Smooth muscle cell (in vitro differentiated cells): ENCODE measurements at regions not wholly inside any gene's neighbourhood (a gene's known extent, or its start where the extent isn't known, plus 50 kb on each side); places are given as distances from the start of the nearest gene placed in this dataset.
A peak's percentile ranks its signal among the peaks of the same experiment; 100 is the strongest.

Experiments
- DNase-seq: peaks from one replicate; lab custom pipeline; 2025; ENCODE audit not compliant: unreplicated experiment; lab: John Stamatoyannopoulos, UW
- H2AFZ ChIP-seq: fragments of 200-600 bp; sonication (generic); 2 replicates; pipeline ENCODE4 v1.6.0; 2016; ENCODE audit warnings: antibody characterized with exemption, low read depth, mild to moderate bottlenecking
- H3F3A ChIP-seq: fragments of 200-600 bp; sonication (generic); 2 replicates; pipeline ENCODE4 v1.6.0; 2017; ENCODE audit warnings: antibody characterized with exemption, low read depth
- H3K27ac ChIP-seq: fragments of 200-600 bp; sonication (generic); 2 replicates; pipeline ENCODE4 v1.5.1; 2016; ENCODE audit warnings: low read depth, mild to moderate bottlenecking
- H3K27me3 ChIP-seq: fragments of 200-600 bp; sonication (generic); 2 replicates; pipeline ENCODE4 v1.6.1; 2016; ENCODE audit warnings: low read depth, mild to moderate bottlenecking
- H3K36me3 ChIP-seq: fragments of 200-600 bp; sonication (generic); 2 replicates; pipeline ENCODE4 v1.5.1; 2016; ENCODE audit warnings: low read depth
- H3K4me1 ChIP-seq: fragments of 200-600 bp; sonication (generic); 2 replicates; pipeline ENCODE4 v1.5.1; 2016; ENCODE audit warnings: low read depth
- H3K4me2 ChIP-seq: fragments of 200-600 bp; sonication (generic); 2 replicates; pipeline ENCODE4 v1.6.0; 2016; ENCODE audit warnings: mild to moderate bottlenecking
- H3K4me3 ChIP-seq: fragments of 200-600 bp; sonication (generic); 2 replicates; pipeline ENCODE4 v1.5.1; 2016; ENCODE audit warnings: mild to moderate bottlenecking
- H3K79me2 ChIP-seq: fragments of 200-600 bp; sonication (generic); 2 replicates; pipeline ENCODE4 v1.6.0; 2016; ENCODE audit warnings: low read depth, mild to moderate bottlenecking
- H3K9ac ChIP-seq: fragments of 200-600 bp; sonication (generic); 2 replicates; pipeline ENCODE4 v1.6.0; 2016; ENCODE audit warnings: low read depth
- H3K9me3 ChIP-seq: fragments of 200-600 bp; sonication (generic); replicated peaks from 2 replicates; pipeline ENCODE4 v1.5.1; 2016; ENCODE audit warnings: low read depth
- H4K20me1 ChIP-seq: fragments of 200-600 bp; sonication (generic); 2 replicates; pipeline ENCODE4 v1.6.0; 2016; ENCODE audit warnings: low read depth
- WGBS: methylation state at CpG from one replicate; pipeline ENCODE4 v1.1.7; 2016; ENCODE audit warnings: low lambda C conversion rate; 5-methylcytosine and 5-hydroxymethylcytosine counted together
- TF ChIP-seq, protein P1 (sequence below): fragments of 200-600 bp; sonication (generic); IDR thresholded peaks from 2 replicates; pipeline ENCODE4 v1.5.1; 2017; ENCODE audit warnings: borderline replicate concordance, mild to moderate bottlenecking, antibody characterized with exemption; ENCODE audit not compliant: insufficient read depth, poor library complexity, severe bottlenecking

DNA sequence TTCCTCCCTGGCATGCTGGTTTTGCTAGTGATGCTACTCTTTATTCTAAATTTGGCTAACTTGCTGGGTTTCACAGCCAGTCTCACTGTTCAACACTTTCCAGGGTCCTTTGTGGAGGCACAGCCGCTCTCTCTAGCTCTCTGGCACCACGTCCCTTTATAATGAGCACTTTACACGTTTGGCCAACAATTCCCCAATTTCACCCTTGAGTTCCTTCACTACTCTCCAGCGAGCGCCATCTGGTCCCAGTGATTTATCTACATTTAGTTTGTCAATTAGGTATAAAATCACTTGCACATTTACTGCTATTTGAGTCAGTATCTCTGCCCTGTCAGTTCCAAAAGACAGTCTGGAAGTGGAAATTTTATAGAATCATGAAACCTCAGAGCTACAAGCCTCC, 241.9 kb upstream of the MOCS1 start:
- TF ChIP-seq, protein P1, sequence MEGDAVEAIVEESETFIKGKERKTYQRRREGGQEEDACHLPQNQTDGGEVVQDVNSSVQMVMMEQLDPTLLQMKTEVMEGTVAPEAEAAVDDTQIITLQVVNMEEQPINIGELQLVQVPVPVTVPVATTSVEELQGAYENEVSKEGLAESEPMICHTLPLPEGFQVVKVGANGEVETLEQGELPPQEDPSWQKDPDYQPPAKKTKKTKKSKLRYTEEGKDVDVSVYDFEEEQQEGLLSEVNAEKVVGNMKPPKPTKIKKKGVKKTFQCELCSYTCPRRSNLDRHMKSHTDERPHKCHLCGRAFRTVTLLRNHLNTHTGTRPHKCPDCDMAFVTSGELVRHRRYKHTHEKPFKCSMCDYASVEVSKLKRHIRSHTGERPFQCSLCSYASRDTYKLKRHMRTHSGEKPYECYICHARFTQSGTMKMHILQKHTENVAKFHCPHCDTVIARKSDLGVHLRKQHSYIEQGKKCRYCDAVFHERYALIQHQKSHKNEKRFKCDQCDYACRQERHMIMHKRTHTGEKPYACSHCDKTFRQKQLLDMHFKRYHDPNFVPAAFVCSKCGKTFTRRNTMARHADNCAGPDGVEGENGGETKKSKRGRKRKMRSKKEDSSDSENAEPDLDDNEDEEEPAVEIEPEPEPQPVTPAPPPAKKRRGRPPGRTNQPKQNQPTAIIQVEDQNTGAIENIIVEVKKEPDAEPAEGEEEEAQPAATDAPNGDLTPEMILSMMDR, result no peak
- WGBS, result 89% methylated on average over 5 of the region's 5 CpGs
- no peak for DNase-seq
- H3K27ac ChIP-seq, result no peak overlapping the region
- H3K9me3 ChIP-seq, result no peaks in the 10 kb centered on the region
- no peak overlapping the region for H3K4me3 ChIP-seq
- no peak overlapping the region for H2AFZ ChIP-seq
- no peaks in the 10 kb centered on the region for H3K36me3 ChIP-seq
- H3K79me2 ChIP-seq, result no peaks in the 10 kb centered on the region
- H4K20me1 ChIP-seq, result no peaks in the 10 kb centered on the region
- H3K9ac ChIP-seq, result no peak overlapping the region
- no peaks in the 10 kb centered on the region for H3K27me3 ChIP-seq
- H3K4me1 ChIP-seq, result no peaks in the 10 kb centered on the region
- no peaks in the 10 kb centered on the region for H3F3A ChIP-seq
- H3K4me2 ChIP-seq, result no peak overlapping the region

DNA sequence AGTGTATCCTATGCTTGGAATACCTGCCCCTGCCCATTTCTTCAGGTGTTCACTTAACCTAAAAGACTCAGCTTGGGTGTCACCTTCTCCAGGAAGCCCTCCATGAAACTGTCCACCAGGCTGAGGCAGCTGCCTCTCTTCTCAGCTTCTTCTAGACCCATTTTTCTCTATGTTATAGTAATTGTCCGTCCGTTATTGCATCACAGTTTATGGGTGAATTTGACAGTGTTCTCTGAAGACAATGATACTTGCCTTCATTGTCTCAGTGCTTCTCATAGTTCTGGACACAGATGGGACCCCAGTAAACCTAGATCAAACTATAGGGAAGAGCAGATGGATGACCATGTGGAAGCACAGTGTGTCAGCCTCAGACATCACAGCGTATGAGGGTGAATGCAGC, 238.0 kb upstream of the MOCS1 start:
- Histone ChIP-seq H3K27ac (no peak overlapping the region), H3K9ac (no peak overlapping the region), H2AFZ (no peak overlapping the region), H3K27me3 (no peaks in the 10 kb centered on the region), H3K4me2 (no peak overlapping the region), H3K79me2 (no peaks in the 10 kb centered on the region), H3K4me1 (no peaks in the 10 kb centered on the region), H3K4me3 (no peak overlapping the region), H3K9me3 (no peaks in the 10 kb centered on the region), H4K20me1 (no peaks in the 10 kb centered on the region), H3F3A (no peaks in the 10 kb centered on the region), H3K36me3 (no peaks in the 10 kb centered on the region)
- TF ChIP-seq, protein P1, result no peak
- DNase-seq, result no peak
- WGBS, result 97% methylated on average over 3 of the region's 3 CpGs

DNA sequence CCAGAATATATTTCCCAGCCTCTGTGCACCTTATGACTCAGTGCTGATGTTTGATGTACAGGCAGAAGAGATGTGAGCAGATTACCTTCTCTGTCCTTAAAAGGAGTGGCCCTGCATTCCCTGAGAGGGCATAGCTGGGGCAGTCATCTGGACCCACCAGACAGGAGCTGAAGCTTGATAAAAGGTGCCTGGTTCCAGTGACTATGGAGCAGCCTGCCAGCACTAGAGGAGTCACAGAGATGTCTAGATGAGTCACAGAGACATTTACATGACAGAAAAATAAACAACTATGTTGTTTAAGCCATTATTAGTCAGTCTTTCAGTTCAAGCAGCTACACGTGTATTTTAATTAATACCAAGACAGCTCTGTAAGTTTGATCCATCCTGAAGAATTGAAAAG, 237.1 kb upstream of the MOCS1 start:
- Histone ChIP-seq H4K20me1 (no peaks in the 10 kb centered on the region), H3F3A (no peaks in the 10 kb centered on the region), H2AFZ (no peak overlapping the region), H3K9me3 (no peaks in the 10 kb centered on the region), H3K4me3 (no peak overlapping the region), H3K79me2 (no peaks in the 10 kb centered on the region), H3K36me3 (no peaks in the 10 kb centered on the region), H3K27me3 (no peaks in the 10 kb centered on the region), H3K4me1 (no peaks in the 10 kb centered on the region), H3K9ac (no peak overlapping the region), H3K4me2 (no peak overlapping the region), H3K27ac (peak overlapping the region; percentile 30)
- WGBS, result 23% methylated on average over 1 of the region's 1 CpG
- no peak for DNase-seq
- TF ChIP-seq, protein P1, result no peak

DNA sequence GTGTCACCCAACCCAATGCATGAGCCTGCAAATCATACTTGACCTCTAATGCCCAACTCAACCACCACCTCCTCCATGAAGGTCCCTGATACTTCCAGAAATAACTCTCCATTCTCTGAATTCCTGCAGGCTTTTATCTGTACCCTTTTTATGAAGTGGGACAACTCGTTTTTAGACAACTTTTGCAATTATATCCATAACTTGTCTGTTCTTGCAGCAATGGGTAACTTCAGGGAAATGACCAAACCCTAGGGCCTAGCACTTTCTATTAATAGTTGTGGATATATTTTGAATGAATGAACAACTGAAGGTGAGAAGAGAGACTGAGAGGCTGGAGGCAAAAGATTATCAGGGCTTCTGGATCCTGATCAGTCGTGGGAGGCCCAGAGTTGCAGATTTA, 236.6 kb upstream of the MOCS1 start:
- no peaks in the 10 kb centered on the region for H3K4me1 ChIP-seq
- whole genome bisulfite sequencing, result 64% methylated on average over 2 of the region's 2 CpGs
- H3K9me3 ChIP-seq, result no peaks in the 10 kb centered on the region
- TF ChIP-seq, protein P1, result no peak
- no peak overlapping the region for H3K4me2 ChIP-seq
- H2AFZ ChIP-seq, result no peak overlapping the region
- DNase-seq, result no peak
- H3K79me2 ChIP-seq, result no peaks in the 10 kb centered on the region
- H3K9ac ChIP-seq, result no peak overlapping the region
- H3K27ac ChIP-seq, result peak overlapping the region; percentile 30
- H4K20me1 ChIP-seq, result no peaks in the 10 kb centered on the region
- no peaks in the 10 kb centered on the region for H3K36me3 ChIP-seq
- H3F3A ChIP-seq, result no peaks in the 10 kb centered on the region
- no peak overlapping the region for H3K4me3 ChIP-seq
- no peaks in the 10 kb centered on the region for H3K27me3 ChIP-seq
